Adrenal gland (tissue), 5 donors: ENCODE measurements at regions not wholly inside any gene's neighbourhood (a gene's known extent, or its start where the extent isn't known, plus 50 kb on each side); places are given as distances from the start of the nearest gene placed in this dataset.

Experiments used
- POLR2A ChIP-seq, 2 donors: fragments of 450-650 bp; IDR thresholded peaks; one replicate each; pipeline ENCODE4 v1.6.1; 2017; ENCODE audit warnings: antibody characterized with exemption in 2 of 2, mild to moderate bottlenecking in 2 of 2, moderate library complexity in 1 of 2
- TF ChIP-seq, protein P1 (sequence below), 6 experiments: fragments of 450-650 bp in 4 of 6; fragments of 200-600 bp in 2 of 6; sonication (generic) in 1 of 6; IDR thresholded peaks; 1 replicate in 5 of 6; 2 replicates in 1 of 6; pipeline versions ENCODE4 v1.5.1 to v1.8.0; 2016 to 2021; ENCODE audit warnings: antibody characterized with exemption in 6 of 6, mild to moderate bottlenecking in 2 of 6, moderate library complexity in 1 of 6
- donor health status: DM: no; HTN: no; CAD: no.

DNA sequence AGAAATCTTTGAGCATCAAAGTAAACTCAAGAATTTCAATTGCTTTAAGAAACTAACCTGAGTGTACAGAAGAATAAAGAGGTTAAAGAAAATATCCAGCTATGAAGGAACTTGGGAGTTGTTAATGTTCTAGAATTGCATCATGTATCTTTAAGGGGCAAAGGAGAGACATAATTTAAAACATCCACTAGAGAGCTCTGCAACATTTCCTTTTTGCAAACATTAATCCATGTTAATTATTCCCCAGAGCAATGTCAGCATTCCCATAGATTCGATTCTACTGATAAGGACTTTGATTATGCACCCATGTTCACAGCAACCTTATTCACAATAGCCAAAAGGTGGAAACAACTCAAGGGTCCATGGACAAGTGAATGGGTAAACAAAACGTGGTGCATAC, 80.2 kb upstream of the SORBS2 start:
- TF ChIP-seq, protein P1, sequence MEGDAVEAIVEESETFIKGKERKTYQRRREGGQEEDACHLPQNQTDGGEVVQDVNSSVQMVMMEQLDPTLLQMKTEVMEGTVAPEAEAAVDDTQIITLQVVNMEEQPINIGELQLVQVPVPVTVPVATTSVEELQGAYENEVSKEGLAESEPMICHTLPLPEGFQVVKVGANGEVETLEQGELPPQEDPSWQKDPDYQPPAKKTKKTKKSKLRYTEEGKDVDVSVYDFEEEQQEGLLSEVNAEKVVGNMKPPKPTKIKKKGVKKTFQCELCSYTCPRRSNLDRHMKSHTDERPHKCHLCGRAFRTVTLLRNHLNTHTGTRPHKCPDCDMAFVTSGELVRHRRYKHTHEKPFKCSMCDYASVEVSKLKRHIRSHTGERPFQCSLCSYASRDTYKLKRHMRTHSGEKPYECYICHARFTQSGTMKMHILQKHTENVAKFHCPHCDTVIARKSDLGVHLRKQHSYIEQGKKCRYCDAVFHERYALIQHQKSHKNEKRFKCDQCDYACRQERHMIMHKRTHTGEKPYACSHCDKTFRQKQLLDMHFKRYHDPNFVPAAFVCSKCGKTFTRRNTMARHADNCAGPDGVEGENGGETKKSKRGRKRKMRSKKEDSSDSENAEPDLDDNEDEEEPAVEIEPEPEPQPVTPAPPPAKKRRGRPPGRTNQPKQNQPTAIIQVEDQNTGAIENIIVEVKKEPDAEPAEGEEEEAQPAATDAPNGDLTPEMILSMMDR (IDR thresholded peaks at IDR 0.05): peak in 3 of 6 experiments; percentile 17 to 25 (median 20)
- no peak for TF ChIP-seq POLR2A (IDR thresholded peaks at IDR 0.05)
